Suprapubic skin (tissue), 4 donors: ENCODE measurements at regions not wholly inside any gene's neighbourhood (a gene's known extent, or its start where the extent isn't known, plus 50 kb on each side); places are given as distances from the start of the nearest gene placed in this dataset.

Experiments
- POLR2A ChIP-seq, 2 donors: fragments of 450-650 bp; IDR thresholded peaks; one replicate each; pipeline ENCODE4 v1.6.1; 2017; ENCODE audit warnings: antibody characterized with exemption in 2 of 2, mild to moderate bottlenecking in 2 of 2, moderate library complexity in 2 of 2
- POLR2AphosphoS5 ChIP-seq, 3 donors: sonication (generic); formaldehyde crosslinking; IDR thresholded peaks; one replicate each; pipeline ENCODE4 v1.6.1; 2017; ENCODE audit warnings: antibody characterized with exemption in 3 of 3
- TF ChIP-seq, protein P1 (sequence below), 2 donors: fragments of 200-600 bp in 1 of 2; fragments of 450-650 bp in 1 of 2; sonication (generic) in 1 of 2; IDR thresholded peaks; one replicate each; pipeline ENCODE4 v1.5.1; 2016 to 2019; ENCODE audit warnings: antibody characterized with exemption in 2 of 2, mild to moderate bottlenecking in 1 of 2, moderate library complexity in 1 of 2

DNA sequence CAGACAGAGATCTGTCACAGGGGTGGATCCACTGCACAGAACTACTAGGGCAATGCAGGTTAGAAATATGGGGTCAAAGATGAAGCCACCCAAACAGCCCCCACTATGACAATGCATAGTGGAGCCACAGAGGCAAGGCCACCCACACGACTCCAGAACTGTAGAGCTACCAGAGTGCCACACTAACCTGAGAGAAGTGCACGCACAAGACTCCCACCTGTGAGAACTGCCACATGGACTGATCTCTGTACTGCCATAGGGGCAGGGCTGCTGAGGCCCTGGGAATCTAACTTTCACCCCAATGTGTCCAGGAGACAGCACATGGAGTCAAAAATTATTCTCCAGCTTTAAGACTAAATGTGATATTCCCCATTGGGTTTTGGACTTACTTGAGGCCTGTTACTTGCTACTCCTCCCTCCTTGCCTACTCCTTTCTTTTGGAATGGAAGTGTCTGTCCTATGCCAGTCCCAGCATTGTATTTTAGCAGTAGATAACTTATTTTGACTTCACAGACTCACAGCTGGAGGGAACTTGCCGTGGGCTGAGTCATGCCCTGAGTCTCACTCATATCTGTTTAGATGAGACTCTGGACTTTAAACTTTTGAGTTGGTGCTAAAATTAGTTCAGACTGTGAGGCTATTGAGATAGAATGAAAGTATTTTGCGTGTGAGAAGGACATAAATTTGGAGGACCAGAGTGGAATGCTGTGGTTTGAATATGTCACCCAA lies 853.3 kb downstream of the MAT2B start:
- TF ChIP-seq POLR2A (IDR thresholded peaks at IDR 0.05) (no peak), POLR2AphosphoS5 (IDR thresholded peaks at IDR 0.05) (no peak)
- TF ChIP-seq, protein P1, sequence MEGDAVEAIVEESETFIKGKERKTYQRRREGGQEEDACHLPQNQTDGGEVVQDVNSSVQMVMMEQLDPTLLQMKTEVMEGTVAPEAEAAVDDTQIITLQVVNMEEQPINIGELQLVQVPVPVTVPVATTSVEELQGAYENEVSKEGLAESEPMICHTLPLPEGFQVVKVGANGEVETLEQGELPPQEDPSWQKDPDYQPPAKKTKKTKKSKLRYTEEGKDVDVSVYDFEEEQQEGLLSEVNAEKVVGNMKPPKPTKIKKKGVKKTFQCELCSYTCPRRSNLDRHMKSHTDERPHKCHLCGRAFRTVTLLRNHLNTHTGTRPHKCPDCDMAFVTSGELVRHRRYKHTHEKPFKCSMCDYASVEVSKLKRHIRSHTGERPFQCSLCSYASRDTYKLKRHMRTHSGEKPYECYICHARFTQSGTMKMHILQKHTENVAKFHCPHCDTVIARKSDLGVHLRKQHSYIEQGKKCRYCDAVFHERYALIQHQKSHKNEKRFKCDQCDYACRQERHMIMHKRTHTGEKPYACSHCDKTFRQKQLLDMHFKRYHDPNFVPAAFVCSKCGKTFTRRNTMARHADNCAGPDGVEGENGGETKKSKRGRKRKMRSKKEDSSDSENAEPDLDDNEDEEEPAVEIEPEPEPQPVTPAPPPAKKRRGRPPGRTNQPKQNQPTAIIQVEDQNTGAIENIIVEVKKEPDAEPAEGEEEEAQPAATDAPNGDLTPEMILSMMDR (IDR thresholded peaks at IDR 0.05): no peak
